Memory B cell (primary cell): ENCODE measurements at regions not wholly inside any gene's neighbourhood (a gene's known extent, or its start where the extent isn't known, plus 50 kb on each side); places are given as distances from the start of the nearest gene placed in this dataset.
"Not testable (repeated sequence)": the region's sequence is repeated elsewhere in the genome, so short reads cannot be mapped to it uniquely, and the experiment has no call there.

ENCODE experiments used
- ATAC-seq: fragments of 150-1000 bp; cut with Tn5 transposase; 2 replicates; pipeline ENCODE4 v1.10.0; 2021; ENCODE audit warnings: low read depth, mild to moderate bottlenecking, moderate library complexity
- DNase-seq, 2 donors: peaks; one replicate each; pipeline ENCODE4 v3.0.0; 2022; ENCODE audit warnings: low spot score in 2 of 2
- H3K27ac Mint-ChIP-seq: one replicate; pipeline ENCODE4 v1.8.0; 2022; ENCODE audit warnings: mild to moderate bottlenecking, moderate library complexity, mixed read lengths
- H3K27me3 Mint-ChIP-seq: one replicate; pipeline ENCODE4 v1.8.0; 2022; ENCODE audit warnings: mixed read lengths
- H3K36me3 Mint-ChIP-seq: one replicate; pipeline ENCODE4 v1.8.0; 2022; ENCODE audit warnings: mild to moderate bottlenecking, mixed read lengths
- H3K4me1 Mint-ChIP-seq: one replicate; pipeline ENCODE4 v1.8.0; 2022; ENCODE audit warnings: mixed read lengths
- H3K4me3 Mint-ChIP-seq: one replicate; pipeline ENCODE4 v1.8.0; 2022; ENCODE audit warnings: mild to moderate bottlenecking, moderate library complexity, mixed read lengths
- H3K9me3 Mint-ChIP-seq: one replicate; pipeline ENCODE4 v1.8.0; 2022; ENCODE audit warnings: mixed read lengths

- no peak overlapping the region for H3K4me3 Mint-ChIP-seq
- ATAC-seq (no peak), DNase-seq (no peak)
- H3K4me1 Mint-ChIP-seq: no peaks in the 10 kb centered on the region
- H3K27me3 Mint-ChIP-seq: peaks cover 4% of the 10 kb centered on the region
- no peaks in the 10 kb centered on the region for H3K36me3 Mint-ChIP-seq
- no peak overlapping the region for H3K27ac Mint-ChIP-seq
- peaks cover 2% of the 10 kb centered on the region for H3K9me3 Mint-ChIP-seq
Measured at GRCh38 chr2:15694589-15694986, 102.9 kb downstream of the DDX1 start.

GRCh38 chr2:15695582-15696330 is 104.1 kb downstream of the DDX1 start:
- no peaks in the 10 kb centered on the region for H3K36me3 Mint-ChIP-seq
- DNase-seq: no peak
- no peaks in the 10 kb centered on the region for H3K4me1 Mint-ChIP-seq
- ATAC-seq: no peak
- H3K4me3 Mint-ChIP-seq: no peak overlapping the region
- no peak overlapping the region for H3K27ac Mint-ChIP-seq
- peaks cover 3% of the 10 kb centered on the region for H3K27me3 Mint-ChIP-seq
- H3K9me3 Mint-ChIP-seq: peaks cover 2% of the 10 kb centered on the region

GRCh38 chr2:15696606-15697170 is 105.0 kb downstream of the DDX1 start:
- H3K27ac Mint-ChIP-seq, H3K36me3 Mint-ChIP-seq, ATAC-seq: not testable (repeated sequence)

GRCh38 chr2:15700131-15700530 is 108.5 kb downstream of the DDX1 start:
- no peak overlapping the region for H3K27ac Mint-ChIP-seq
- no peak for ATAC-seq
- peaks cover 7% of the 10 kb centered on the region for H3K27me3 Mint-ChIP-seq
- DNase-seq: no peak
- H3K9me3 Mint-ChIP-seq: peaks cover 3% of the 10 kb centered on the region
- no peaks in the 10 kb centered on the region for H3K4me1 Mint-ChIP-seq
- no peak overlapping the region for H3K4me3 Mint-ChIP-seq
- H3K36me3 Mint-ChIP-seq: no peaks in the 10 kb centered on the region

More at GRCh38 chr2:15696606-15697170, 105.0 kb downstream of the DDX1 start:
- not testable (repeated sequence) for H3K9me3 Mint-ChIP-seq, H3K4me1 Mint-ChIP-seq, DNase-seq, H3K27me3 Mint-ChIP-seq, H3K4me3 Mint-ChIP-seq

- Mint-ChIP-seq H3K4me1 (no peaks in the 10 kb centered on the region), H3K27me3 (peaks cover 8% of the 10 kb centered on the region), H3K27ac (no peak overlapping the region), H3K9me3 (peaks cover 3% of the 10 kb centered on the region), H3K36me3 (no peaks in the 10 kb centered on the region), H3K4me3 (no peak overlapping the region)
- ATAC-seq (no peak), DNase-seq (no peak)
Measured at GRCh38 chr2:15700599-15701340, 109.1 kb downstream of the DDX1 start.

GRCh38 chr2:15701341-15701907 is 109.8 kb downstream of the DDX1 start:
- H3K27ac Mint-ChIP-seq: no peak overlapping the region
- H3K9me3 Mint-ChIP-seq: peaks cover 3% of the 10 kb centered on the region
- ATAC-seq: no peak
- H3K27me3 Mint-ChIP-seq: peaks cover 9% of the 10 kb centered on the region
- H3K4me3 Mint-ChIP-seq: no peak overlapping the region
- no peaks in the 10 kb centered on the region for H3K4me1 Mint-ChIP-seq
- DNase-seq: no peak
- no peaks in the 10 kb centered on the region for H3K36me3 Mint-ChIP-seq

GRCh38 chr2:15701991-15702390 is 110.3 kb downstream of the DDX1 start:
- Mint-ChIP-seq H3K27me3 (peaks cover 9% of the 10 kb centered on the region), H3K4me1 (no peaks in the 10 kb centered on the region), H3K9me3 (peaks cover 3% of the 10 kb centered on the region), H3K4me3 (no peak overlapping the region), H3K27ac (no peak overlapping the region), H3K36me3 (no peaks in the 10 kb centered on the region)
- DNase-seq (no peak), ATAC-seq (no peak)

- DNase-seq (no peak), ATAC-seq (no peak)
- Mint-ChIP-seq H3K36me3 (no peaks in the 10 kb centered on the region), H3K9me3 (peaks cover 3% of the 10 kb centered on the region), H3K4me1 (no peaks in the 10 kb centered on the region), H3K27ac (no peak overlapping the region), H3K27me3 (peaks cover 9% of the 10 kb centered on the region), H3K4me3 (no peak overlapping the region)
Measured at GRCh38 chr2:15702452-15702851, 110.8 kb downstream of the DDX1 start.

- no peak overlapping the region for H3K27ac Mint-ChIP-seq
- no peaks in the 10 kb centered on the region for H3K36me3 Mint-ChIP-seq
- no peak for ATAC-seq
Measured at GRCh38 chr2:15703365-15703869, 111.7 kb downstream of the DDX1 start.

GRCh38 chr2:15704086-15704787 is 112.6 kb downstream of the DDX1 start:
- ATAC-seq (no peak), DNase-seq (no peak)
- H3K27ac Mint-ChIP-seq: no peak overlapping the region
- no peaks in the 10 kb centered on the region for H3K4me1 Mint-ChIP-seq
- no peaks in the 10 kb centered on the region for H3K36me3 Mint-ChIP-seq
- H3K4me3 Mint-ChIP-seq: no peak overlapping the region
- H3K9me3 Mint-ChIP-seq: peaks cover 3% of the 10 kb centered on the region
- peaks cover 7% of the 10 kb centered on the region for H3K27me3 Mint-ChIP-seq

More at GRCh38 chr2:15703365-15703869, 111.7 kb downstream of the DDX1 start:
- Mint-ChIP-seq H3K4me3 (no peak overlapping the region), H3K4me1 (no peaks in the 10 kb centered on the region), H3K9me3 (peaks cover 3% of the 10 kb centered on the region), H3K27me3 (peaks cover 7% of the 10 kb centered on the region)
- no peak for DNase-seq

GRCh38 chr2:15704788-15705115 is 113.1 kb downstream of the DDX1 start:
- H3K27ac Mint-ChIP-seq: no peak overlapping the region
- H3K27me3 Mint-ChIP-seq: peaks cover 9% of the 10 kb centered on the region
- no peaks in the 10 kb centered on the region for H3K36me3 Mint-ChIP-seq
- no peak for DNase-seq
- H3K9me3 Mint-ChIP-seq: peaks cover 1% of the 10 kb centered on the region
- no peak overlapping the region for H3K4me3 Mint-ChIP-seq
- no peak for ATAC-seq
- no peaks in the 10 kb centered on the region for H3K4me1 Mint-ChIP-seq

- H3K27me3 Mint-ChIP-seq: peaks cover 15% of the 10 kb centered on the region
- H3K36me3 Mint-ChIP-seq: no peaks in the 10 kb centered on the region
- H3K4me1 Mint-ChIP-seq: no peaks in the 10 kb centered on the region
- ATAC-seq (no peak), DNase-seq (no peak)
- no peak overlapping the region for H3K4me3 Mint-ChIP-seq
- peaks cover 1% of the 10 kb centered on the region for H3K9me3 Mint-ChIP-seq
- no peak overlapping the region for H3K27ac Mint-ChIP-seq
Measured at GRCh38 chr2:15705310-15705709, 113.6 kb downstream of the DDX1 start.

- Mint-ChIP-seq H3K4me1 (no peaks in the 10 kb centered on the region), H3K27ac (no peak overlapping the region)
Measured at GRCh38 chr2:15705839-15706386, 114.2 kb downstream of the DDX1 start.

More at GRCh38 chr2:15705839-15706386, 114.2 kb downstream of the DDX1 start:
- ATAC-seq: no peak
- DNase-seq: no peak
- Mint-ChIP-seq H3K36me3 (no peaks in the 10 kb centered on the region), H3K4me3 (no peak overlapping the region), H3K27me3 (peaks cover 15% of the 10 kb centered on the region), H3K9me3 (peaks cover 1% of the 10 kb centered on the region)
